M059J (cell line): ENCODE measurements at regions not wholly inside any gene's neighbourhood (a gene's known extent, or its start where the extent isn't known, plus 50 kb on each side); places are given as distances from the start of the nearest gene placed in this dataset.

Source experiments
- DNase-seq: peaks from one replicate; pipeline ENCODE4 v3.0.0-alpha.2; 2012; ENCODE audit warnings: low read depth

DNA sequence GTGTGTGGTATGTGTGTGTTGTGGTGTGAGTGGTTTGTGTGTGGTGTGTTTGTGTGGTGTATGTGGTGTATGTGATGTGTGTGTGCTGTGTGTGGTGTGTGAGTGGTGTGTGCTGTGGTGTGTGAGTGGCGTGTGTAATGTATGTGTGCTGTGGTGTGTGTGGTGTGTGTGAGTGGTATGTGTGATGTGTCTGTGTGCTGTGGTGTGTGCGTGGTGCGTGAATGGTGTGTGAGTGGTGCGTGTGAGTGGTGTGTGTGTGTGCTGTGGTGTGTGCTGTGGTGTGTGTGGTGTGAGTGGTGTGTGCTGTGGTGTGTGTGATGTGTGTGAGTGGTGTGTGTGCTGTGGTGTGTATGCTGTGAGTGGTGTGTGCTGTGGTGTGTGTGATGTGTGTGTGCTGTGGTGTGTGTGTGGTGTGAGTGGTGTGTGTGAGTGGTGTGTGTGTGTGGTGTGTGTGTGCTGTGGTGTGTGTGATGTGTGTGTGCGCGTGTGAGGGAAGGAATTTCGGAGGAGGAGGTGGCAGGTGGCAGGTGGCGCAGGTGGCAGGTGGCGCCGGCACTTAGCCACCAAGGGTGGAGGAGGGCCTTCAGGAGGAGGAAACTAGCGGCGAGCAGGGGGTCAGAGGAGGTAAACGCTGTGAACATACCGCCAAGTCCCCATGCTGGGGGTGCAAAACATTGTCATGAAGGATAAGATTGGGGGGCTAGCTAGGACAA is 191.8 kb downstream of the MELK start:
- no peak for DNase-seq

DNA sequence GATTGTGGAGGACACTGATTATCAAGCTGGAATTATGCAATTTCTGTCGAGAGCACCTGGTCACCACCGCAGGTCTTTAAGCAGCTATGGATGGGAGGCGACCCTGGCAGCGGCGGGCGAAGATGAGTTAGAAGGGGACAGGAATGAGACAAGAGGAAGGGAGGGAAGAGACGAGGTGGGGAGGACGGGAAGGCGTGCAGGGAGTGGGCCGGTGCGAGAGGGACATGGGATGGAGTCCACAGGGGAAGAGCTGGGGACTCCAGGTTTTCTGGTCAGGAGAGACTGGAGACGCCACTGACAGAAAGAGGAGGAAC is 192.3 kb downstream of the MELK start:
- no peak for DNase-seq

DNA sequence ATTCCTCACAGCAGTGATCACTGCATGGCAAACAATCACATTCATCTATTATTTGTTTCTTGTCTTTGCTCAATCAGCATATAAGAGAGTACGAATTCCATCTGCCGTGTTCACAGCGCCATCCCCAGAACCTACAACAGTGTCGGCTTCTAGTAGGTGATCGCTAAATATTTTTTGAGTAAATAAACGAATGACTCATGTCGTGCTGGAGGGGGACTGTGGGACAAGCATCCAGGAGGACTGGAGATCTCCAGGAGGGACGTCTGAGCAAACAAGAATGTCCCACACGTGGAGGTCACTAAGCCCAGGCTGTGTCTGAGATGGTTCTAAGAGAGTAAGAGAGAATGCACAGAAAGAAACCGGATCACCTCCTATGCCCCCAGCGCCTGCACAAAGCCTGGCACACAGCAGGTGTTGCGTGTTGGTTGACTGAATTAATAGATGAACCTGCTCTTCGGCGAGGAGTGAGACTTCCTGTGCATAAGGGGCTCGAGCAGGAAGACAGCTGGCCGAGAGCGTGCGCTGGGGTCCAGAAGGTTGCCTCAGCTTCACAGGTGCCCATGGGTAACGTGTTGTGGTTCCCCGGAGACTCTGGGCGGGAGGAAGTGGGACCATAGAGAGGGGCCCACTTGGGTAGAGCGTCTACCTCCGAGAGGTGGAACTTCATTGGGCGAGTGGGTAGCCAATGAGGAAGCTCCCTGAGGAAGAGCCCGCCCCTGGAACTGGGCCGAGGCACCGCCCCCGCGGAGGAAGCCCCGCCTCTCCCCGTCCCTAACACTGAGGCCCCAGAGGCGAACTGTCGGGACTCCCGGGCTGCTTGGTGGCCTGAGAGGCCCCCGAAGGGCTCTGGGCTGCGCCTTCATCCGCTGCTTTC is 193.0 kb downstream of the MELK start:
- DNase-seq, result no peak

DNA sequence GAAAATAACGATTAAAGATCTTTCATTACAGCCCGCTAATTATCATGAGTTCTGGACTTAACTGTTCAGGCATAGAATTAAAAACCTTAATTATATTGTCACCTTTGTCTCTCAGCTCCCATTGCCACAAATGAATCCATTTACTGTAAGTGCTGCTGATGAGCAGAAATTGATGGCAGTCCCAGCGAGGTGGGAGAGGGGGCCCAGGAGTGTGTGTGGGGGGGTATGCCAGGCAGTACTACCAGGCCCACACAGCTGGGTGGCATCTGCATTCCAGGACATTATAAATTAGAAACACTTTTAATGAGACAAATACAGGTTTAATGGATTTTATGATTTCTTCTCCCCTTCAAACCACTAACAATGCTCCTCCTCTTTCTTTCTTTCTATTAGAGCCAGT is 196.0 kb downstream of the MELK start:
- DNase-seq, result no peak

DNA sequence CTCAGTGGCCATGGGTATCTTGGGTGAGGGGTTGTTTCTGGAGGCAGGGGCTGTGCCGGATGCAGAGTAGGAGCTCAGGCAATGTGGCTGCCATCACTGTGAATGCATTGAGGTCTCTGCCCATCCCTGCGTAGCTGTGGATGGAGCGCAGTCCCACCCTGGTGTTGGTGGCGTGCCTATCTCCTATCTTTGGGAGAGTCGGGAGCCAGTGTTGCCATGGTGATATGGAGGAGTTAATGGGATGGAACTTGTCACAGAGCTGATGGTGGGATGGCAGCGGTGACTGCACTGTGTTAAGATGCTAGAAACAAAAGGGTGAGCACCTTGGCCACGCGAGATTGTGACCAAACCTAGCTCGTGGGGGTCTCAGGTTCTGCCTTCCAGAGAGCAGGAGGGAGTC is 197.3 kb downstream of the MELK start:
- no peak for DNase-seq

DNA sequence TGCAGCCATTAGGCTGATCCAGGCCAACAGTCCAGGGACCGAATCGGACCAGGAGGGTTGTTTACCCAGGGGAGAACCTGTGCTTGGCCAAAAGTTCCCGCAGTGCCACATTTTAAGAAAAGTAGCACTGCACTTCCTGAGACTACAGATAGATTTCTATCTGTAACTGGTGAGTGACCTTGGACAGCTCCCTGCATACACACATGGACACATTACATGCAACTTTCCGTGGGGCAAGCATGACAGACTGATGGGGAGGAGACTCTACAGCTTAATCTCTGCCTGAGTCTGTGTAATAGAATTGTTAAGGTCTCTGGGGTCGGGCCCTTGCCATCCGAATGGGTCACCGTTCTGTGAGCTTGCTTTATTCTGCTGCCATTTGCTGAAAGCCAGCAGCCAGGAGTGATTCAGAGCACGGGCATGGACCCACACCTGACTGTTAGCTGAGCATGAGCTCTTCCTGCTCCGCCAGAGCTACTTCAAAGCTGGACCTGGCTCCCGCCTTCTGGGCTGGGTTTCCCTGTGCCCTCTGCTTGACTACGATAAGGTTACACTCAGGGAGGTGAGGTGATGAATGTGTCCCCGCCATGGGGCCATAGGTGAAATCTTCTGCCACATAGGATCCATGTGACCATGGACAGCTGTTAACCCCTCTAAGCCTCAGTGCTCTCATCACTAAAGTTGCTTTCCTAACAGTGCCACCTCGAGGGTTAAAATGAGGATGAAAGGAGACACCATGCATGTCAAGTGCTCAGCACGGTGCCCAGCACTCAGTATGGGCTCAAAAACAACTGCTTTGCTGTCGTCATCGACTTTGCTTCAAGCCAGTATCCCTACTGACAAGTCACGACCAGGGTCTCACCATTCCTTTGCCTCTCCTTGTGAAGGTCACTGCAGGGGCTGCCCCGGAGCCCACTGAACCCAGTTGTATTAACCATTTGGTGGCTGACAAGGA is 200.0 kb downstream of the MELK start:
- DNase-seq, result peak; percentile 47

DNA sequence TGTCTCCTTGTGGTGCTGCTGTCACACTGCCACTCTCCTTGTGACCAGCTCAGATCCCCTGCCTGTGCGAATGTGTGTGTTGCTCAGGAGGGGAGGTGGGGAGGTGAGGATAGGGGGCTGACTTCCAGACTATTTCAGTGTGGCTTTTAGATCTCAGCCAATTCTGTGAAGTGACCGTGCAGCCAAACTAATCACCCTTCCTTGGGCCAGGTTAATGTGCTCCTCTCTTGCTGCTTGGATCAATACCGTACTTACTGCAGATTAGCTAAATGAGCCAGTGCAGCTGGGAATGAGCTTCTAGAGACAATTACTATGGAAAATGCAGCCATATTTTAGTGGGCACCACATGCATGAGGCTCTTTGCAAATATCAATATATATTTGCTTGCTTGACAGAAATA is 206.0 kb downstream of the MELK start:
- DNase-seq, result no peak

DNA sequence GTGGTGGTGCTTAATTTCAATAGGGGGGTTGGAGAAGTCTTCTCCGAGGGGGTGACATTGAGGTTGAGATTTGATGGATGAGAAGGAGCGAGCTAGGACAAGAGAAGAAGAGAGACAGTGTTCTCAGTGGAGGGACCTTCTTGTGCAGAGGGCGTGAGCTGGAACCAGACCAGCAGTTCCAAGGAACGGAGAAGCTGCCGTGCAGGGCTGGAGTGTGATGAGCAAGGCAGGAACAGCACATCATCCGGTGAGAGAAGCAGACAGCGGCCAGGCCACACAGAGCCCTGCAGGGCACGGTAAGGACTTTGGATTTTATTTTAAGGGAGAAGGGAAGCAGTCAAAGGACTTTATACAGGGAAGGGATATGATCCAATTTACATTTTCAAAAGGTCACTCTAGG is 206.9 kb downstream of the MELK start:
- DNase-seq, result no peak

DNA sequence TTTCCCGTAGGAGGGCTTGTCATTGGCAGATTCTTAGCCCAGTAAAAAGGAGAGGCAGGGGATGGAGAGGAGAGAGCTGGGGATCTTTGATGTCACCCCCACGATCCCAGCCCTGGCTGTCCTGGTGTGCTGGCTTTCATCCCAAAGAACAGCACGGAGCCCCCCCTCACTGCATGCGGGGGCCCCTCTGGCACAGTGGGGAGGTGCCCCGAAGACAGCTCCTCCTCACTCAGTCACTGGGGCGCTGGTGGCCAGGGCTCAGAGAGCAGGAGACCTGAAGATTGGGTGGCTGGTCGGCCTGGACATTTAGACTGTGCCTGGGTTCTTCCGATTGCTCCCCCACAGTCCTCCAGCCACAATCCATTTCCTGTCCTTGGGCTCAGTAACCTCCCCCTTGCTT is 207.5 kb downstream of the MELK start:
- no peak for DNase-seq

DNA sequence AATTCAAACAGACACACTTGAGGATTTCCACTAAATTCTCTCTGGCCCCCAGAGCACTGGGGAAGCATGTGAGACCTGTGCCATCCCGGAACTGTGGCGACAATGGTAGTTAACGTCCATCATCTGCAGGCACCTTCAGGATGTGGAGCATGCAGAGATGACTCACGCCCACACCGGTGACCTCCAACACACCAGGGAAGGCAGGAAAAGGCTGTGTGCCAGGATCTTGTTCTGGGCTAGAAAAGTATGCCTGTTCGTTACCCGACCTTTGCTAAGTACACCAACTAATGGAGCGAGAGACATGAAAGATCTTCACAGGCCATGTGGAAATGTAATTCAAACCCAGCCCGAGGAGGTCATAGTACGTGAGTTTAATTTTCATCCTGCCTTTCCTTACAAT is 208.8 kb downstream of the MELK start:
- peak; percentile 77 for DNase-seq
